GM12864 (cell line): ENCODE measurements at regions not wholly inside any gene's neighbourhood (a gene's known extent, or its start where the extent isn't known, plus 50 kb on each side); places are given as distances from the start of the nearest gene placed in this dataset.

Experiments used
- DNase-seq: peaks from one replicate; pipeline ENCODE4 v3.0.0-alpha.2; 2011; ENCODE audit warnings: low read depth
- H3K4me3 ChIP-seq: 2 replicates; pipeline ENCODE4 v1.5.1; 2011; ENCODE audit warnings: mild to moderate bottlenecking, low read depth, low read length, control low read depth
- TF ChIP-seq, protein P1 (sequence below): IDR thresholded peaks from 2 replicates; pipeline ENCODE4 v1.5.1; 2011; ENCODE audit warnings: low read depth, mild to moderate bottlenecking, moderate library complexity, low read length, control low read depth, inconsistent platforms; ENCODE audit errors: missing control alignments

- DNase-seq, result no peak
Observed at GRCh38 chr10:121653608-121654007, 55.4 kb upstream of the FGFR2 start.

DNA sequence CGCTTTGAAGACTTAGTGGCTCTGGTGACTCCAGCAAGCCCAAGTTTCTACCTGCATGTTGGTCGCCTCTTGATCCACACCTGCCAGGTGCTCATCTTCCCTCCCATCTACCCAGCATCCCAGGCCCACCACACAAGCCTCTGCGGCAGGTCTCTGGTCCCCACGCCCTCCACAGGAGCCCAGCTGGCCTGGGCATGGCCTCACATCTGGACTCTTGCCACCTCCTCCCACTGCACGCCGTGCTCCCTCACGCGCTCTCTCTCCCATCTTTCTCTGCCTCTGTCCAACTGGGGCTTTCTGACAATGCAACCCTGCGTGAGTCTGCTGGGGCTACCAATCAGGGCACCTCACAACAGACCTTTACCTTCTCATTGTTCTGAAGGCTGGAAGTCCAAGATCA lies 50.2 kb upstream of the FGFR2 start:
- TF ChIP-seq, protein P1, sequence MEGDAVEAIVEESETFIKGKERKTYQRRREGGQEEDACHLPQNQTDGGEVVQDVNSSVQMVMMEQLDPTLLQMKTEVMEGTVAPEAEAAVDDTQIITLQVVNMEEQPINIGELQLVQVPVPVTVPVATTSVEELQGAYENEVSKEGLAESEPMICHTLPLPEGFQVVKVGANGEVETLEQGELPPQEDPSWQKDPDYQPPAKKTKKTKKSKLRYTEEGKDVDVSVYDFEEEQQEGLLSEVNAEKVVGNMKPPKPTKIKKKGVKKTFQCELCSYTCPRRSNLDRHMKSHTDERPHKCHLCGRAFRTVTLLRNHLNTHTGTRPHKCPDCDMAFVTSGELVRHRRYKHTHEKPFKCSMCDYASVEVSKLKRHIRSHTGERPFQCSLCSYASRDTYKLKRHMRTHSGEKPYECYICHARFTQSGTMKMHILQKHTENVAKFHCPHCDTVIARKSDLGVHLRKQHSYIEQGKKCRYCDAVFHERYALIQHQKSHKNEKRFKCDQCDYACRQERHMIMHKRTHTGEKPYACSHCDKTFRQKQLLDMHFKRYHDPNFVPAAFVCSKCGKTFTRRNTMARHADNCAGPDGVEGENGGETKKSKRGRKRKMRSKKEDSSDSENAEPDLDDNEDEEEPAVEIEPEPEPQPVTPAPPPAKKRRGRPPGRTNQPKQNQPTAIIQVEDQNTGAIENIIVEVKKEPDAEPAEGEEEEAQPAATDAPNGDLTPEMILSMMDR, result no peak
- no peak overlapping the region for H3K4me3 ChIP-seq
- no peak for DNase-seq

More at GRCh38 chr10:121653608-121654007, 55.4 kb upstream of the FGFR2 start:
- TF ChIP-seq, protein P1, result no peak
- H3K4me3 ChIP-seq, result no peak overlapping the region

DNA sequence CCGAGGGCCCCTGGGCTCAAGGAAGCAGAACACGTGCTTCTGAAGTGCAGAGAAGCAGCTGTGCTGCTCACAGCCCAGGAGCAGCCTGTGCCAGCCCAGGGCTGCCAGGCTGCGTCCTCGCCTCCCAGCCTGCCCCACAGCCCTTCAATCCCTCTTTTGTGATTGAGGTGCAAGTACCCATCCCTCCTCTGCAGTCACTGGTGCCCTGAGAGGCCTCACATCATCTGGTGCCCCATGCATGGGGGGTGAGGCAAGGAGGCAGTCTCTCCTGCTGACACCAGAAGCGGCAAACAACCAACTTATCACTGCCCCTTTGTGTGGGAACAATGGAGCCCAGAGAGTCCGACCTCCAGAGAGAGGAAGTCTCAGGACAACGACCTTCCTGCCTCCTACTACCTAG lies 49.8 kb upstream of the FGFR2 start:
- no peak for DNase-seq
- TF ChIP-seq, protein P1, result no peak
- H3K4me3 ChIP-seq, result no peak overlapping the region
